Stimulated activated CD4-positive, alpha-beta T cell treated with anti-CD3 and anti-CD28 coated beads, Interleukin-12 subunit alpha, Interleukin-12 subunit beta, amount 100 ng/mL, for 48 hours (primary cell): ENCODE measurements at regions not wholly inside any gene's neighbourhood (a gene's known extent, or its start where the extent isn't known, plus 50 kb on each side); places are given as distances from the start of the nearest gene placed in this dataset.

ENCODE experiments used
- DNase-seq, 3 donors: peaks; one replicate each; pipeline ENCODE4 v3.0.0-alpha.2; 2020; ENCODE audit warnings: low read depth in 2 of 3, low spot score in 1 of 3

DNA sequence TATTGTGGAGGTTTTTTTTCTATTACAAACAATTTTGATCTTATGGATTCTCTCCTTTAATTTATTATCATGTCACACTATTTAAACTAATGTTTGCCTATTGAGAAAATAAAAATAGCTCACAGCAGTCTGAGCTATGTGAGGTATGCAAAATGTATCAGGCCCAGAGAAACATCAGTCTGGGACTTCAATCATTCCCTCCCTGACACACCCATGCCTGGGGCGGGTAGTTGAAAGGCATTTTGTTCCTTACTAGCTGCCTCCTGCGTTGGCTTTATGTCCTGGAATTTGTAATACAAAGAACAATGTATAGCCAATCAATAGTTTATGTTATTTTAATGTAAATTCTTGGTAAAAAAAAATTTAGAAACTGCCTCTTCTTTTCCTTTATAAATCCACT is 403.3 kb downstream of the EPM2A start:
- DNase-seq: no peak

GRCh38 chr6:145336119-145336518 is 399.2 kb downstream of the EPM2A start:
- DNase-seq: no peak

GRCh38 chr6:145339089-145339488 is 396.2 kb downstream of the EPM2A start:
- DNase-seq: no peak

- no peak for DNase-seq
Measured at GRCh38 chr6:145340256-145340655, 395.1 kb downstream of the EPM2A start.

GRCh38 chr6:145345094-145345493 is 390.2 kb downstream of the EPM2A start:
- no peak for DNase-seq

GRCh38 chr6:145347216-145347615 is 388.1 kb downstream of the EPM2A start:
- no peak for DNase-seq

DNA sequence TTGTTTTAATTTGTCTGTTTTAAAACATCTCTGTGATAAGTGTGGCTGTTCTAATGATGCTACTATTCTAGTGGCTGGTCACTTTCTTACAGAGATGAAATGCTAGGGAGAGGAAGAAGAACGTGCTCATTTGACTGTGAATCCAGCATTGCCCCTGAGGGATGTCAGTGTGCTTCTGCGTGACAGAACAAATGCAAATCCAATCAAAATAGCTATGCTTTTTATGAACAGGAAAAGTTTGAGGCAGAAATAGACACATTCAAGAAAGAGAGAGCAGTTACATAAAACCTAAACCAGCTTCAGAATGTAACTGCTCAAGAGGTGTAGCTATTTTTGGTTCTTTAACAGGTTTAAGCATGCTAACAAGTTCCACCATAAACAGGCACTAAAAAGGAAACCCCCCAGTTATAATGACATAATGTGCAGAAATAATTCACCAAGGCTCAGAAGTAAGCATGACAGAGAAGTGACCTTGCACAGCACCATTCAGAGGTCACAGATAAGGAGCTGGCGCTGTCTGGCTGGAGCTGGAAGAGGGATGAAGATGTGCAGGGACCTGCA is 385.3 kb downstream of the EPM2A start:
- no peak for DNase-seq

DNA sequence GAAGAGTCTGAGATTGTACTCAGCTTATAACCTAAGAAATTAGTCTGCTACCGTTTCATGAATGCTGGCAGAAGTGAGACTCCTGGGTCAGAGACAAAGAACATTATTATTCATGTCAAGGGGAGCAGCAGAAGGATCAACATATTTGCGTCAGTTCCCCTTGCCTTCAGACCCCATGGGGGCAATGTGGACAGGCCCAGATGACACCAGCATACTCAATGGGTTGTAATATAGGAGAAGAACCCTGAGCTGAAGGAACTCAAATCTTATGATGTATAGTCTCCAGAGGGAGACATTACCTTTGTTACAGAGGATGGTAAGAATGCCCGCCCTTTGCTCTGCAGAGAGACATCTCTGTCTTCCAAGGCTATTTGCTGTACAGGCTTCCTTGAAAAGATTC is 384.4 kb downstream of the EPM2A start:
- DNase-seq: no peak

DNA sequence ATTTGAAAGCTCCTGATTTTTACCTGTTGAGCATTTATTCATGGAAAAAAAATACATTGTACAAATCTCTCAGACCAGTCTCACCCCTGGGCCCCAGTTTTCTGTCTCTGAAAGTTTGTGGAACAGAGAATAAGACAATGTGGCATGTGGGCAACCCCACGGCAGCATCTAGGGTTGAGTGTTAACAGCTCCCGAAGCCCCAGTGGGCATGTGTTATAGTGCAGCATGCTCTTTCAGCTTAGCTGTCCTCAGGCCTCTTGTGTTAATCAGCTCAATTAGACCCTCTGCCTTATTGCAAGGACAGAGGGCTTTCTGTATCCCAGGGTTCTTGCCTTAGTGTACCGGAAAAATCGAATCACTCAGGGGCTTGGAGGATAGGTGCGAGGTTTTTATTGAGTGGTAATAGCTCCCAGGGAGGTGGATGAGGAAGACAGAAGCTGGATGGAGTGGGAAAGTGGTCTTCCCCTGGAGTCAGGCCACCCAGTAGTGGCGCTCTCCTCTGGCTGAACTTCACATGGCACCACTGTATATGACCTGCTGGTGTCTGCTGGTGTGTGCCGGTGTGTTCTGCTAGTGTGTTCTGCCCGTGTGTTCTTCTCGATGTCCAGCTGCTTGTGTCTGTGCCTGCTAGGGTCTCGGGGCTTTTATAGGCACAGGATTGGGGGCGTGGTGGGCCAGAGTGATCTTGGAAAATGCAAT is 382.8 kb downstream of the EPM2A start:
- no peak for DNase-seq

DNA sequence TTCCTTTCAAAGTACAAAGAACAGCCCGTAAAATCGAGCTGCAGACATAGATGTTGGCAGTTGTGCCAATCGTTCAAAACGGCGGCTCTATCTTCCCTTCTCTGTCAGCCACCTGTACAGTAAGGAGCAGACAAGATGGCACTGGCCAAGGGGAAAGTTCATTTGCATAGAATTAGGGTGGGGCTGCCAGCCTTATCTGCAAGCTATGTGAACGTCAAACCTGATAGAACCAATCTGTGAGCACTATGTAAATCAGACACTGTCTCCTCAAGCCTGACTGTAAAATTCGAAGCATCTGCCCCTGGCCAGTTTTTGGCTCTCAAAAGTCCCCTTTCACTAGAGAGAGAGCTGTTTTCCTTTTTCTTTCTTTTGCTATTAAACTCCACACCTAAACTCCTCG is 374.5 kb downstream of the EPM2A start:
- no peak for DNase-seq

DNA sequence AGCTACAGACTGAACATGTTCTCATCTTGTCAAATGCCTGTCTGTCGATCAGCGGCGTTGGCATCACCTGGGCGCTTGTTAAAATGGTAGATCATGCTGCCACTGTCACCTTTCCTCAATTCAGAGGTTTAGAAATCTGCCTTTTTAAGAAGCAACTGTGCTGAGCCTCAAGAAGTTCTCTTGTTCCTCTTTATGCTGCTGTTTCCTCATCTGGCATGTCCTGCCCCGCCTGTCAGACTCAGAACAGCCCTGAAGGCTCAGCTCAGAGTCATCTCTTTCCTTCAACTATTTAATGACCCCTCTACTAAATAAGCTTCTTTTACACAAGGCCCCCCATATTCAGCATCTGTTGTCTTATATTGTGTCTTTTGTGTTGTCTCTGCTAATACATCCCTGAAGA is 368.2 kb downstream of the EPM2A start:
- no peak for DNase-seq

- DNase-seq: no peak
Measured at GRCh38 chr6:145368075-145368474, 367.2 kb downstream of the EPM2A start.

GRCh38 chr6:145370559-145370958 is 364.8 kb downstream of the EPM2A start:
- no peak for DNase-seq

DNA sequence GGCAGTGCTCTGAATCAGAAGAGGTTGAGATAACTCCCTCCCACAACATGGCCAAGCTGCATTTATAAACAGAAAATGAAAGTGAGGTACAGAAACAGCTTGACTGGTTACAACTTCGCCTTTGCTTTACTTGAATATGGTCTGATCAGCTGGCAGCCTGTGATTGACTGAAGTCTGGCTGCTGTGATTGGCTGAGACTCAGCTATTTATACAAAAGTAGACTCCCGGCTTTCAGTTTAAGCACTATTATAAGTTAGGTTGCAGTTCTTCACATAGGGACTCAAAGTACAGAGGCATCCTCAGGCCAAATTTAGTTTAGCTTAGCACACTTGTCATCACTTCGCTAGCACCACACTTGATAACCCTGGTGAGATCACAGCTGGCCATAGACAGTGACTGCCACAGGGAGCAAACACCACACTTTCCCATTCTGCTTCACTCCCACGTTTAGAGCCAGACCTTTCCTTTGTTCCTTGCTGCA is 362.6 kb downstream of the EPM2A start:
- DNase-seq: no peak

DNA sequence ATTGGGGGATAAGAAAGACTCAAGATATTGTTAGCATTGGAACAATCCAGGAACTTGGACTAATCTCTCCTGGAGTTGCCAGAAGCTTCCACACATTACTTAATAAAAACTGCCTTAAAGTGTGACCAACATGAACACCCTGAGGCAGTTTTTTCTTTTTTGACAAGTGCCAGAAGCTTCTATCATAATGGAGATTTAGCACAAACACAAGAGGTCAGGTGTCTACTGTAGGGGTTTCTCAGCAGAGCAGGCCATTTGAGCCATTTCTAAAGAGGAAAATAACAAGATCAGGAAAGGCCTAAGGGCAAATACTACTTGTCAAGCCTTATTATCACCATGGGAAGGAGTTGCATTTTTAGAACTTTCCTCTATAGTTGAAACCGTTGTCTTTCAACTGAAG is 361.5 kb downstream of the EPM2A start:
- DNase-seq: no peak

- DNase-seq: no peak
Measured at GRCh38 chr6:145374570-145374969, 360.8 kb downstream of the EPM2A start.

DNA sequence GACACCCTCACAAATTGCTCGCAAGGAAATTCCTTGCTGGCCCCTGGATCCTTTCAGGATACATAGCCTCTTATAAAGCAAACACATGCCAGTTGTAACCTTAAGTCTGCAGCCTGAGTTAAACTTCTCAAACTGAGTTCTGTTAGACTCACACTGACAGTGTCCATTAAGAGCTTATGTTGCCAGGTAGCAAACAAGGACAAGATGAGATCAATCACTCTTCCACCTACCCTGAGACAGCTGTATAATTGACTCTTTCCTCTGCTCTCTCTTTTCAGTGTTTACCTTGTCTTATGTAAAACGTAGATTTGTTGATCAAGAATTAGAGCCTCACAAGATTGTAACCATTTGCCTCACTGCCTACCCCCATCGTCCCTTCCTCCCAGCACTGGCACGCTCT is 359.8 kb downstream of the EPM2A start:
- DNase-seq: no peak

DNA sequence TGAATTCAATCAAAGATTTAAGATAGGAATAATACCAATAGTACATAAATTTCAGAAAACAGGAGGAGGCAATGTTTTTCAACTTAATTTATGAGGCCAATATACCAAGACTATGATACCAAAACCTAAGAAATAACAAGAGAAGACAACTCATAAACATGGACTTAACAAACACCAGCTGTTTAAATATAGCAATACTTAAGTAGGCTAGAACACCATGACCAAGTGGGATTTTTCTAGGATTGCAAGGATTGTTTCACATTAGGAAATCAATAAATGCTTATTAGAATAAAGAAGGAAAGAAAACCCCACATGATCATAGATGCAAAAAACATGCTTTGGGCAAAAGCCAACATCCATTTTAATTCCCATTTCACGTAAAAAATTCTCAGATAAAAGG is 355.1 kb downstream of the EPM2A start:
- no peak for DNase-seq

- DNase-seq: no peak
Measured at GRCh38 chr6:145381941-145382340, 353.4 kb downstream of the EPM2A start.

GRCh38 chr6:145383428-145383827 is 351.9 kb downstream of the EPM2A start:
- no peak for DNase-seq

GRCh38 chr6:145384503-145384902 is 350.8 kb downstream of the EPM2A start:
- DNase-seq: no peak

DNA sequence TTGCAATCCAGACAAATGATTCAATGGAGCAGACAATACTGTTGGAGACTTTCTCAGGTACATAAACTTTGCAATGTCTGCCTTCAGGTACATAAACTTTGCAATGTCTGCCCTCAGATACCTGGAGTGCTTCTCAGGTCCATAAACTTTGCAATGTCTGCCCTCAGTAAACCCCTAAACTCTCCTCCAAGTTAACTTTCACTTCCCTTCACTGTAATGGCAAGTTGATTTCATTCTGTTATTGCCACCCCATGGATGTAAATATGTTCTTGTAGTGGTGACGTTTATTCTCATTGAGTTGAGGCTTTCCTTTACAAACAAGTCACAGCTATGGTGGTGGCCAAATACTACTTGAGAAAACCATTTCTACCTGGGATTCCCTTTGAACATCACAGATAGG is 338.8 kb downstream of the EPM2A start:
- no peak for DNase-seq

GRCh38 chr6:145400508-145400907 is 334.8 kb downstream of the EPM2A start:
- no peak for DNase-seq
